ENCODE measurements at regions not wholly inside any gene's neighbourhood (a gene's known extent, or its start where the extent isn't known, plus 50 kb on each side); places are given as distances from the start of the nearest gene placed in this dataset.

DNA sequence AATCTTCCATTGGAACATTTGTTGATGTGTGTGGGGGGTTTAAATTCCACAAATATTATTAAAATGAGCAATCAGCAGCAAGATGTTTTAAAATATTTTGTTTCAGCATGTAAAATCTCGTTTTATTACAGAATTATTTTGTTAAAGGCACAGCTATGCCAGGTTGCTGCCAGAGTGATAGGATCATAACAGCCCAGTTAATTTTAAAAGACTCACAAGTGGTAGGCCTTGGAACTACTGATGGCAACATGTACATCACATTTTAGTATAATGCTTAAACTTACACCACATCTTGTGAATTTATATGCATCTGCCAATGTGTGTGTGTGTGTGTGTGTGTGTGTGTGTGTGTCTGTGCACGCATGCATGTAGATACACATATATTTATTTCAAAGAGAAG is 97.8 kb upstream of the SPRY1 start:
- ChIA-PET POLR2A (ENCODE audit: low non-redundant PET) (no interaction called here), CTCF (no interaction called here)
- no peaks in the 10 kb centered on the region for H3K36me3 ChIP-seq (ENCODE audit: insufficient read depth, low read length, poor library complexity, severe bottlenecking)
- BruUV-seq (replicated peaks): no TSS peak
- peaks cover 24% of the 10 kb centered on the region for H3K4me1 ChIP-seq (ENCODE audit: insufficient read depth, low read length, poor library complexity, severe bottlenecking)
- H3K27ac ChIP-seq (ENCODE audit: low read depth, low read length, poor library complexity, severe bottlenecking): no peak overlapping the region
- TF ChIP-seq, protein P1, sequence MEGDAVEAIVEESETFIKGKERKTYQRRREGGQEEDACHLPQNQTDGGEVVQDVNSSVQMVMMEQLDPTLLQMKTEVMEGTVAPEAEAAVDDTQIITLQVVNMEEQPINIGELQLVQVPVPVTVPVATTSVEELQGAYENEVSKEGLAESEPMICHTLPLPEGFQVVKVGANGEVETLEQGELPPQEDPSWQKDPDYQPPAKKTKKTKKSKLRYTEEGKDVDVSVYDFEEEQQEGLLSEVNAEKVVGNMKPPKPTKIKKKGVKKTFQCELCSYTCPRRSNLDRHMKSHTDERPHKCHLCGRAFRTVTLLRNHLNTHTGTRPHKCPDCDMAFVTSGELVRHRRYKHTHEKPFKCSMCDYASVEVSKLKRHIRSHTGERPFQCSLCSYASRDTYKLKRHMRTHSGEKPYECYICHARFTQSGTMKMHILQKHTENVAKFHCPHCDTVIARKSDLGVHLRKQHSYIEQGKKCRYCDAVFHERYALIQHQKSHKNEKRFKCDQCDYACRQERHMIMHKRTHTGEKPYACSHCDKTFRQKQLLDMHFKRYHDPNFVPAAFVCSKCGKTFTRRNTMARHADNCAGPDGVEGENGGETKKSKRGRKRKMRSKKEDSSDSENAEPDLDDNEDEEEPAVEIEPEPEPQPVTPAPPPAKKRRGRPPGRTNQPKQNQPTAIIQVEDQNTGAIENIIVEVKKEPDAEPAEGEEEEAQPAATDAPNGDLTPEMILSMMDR (conservative IDR thresholded peaks at IDR 0.05; ENCODE audit: low read depth, low read length): no peak
- no peak for TF ChIP-seq EZH2 (IDR thresholded peaks at IDR 0.05; ENCODE audit: borderline replicate concordance, low read depth, low read length, poor library complexity, severe bottlenecking)
- no peak for DNase-seq (ENCODE audit: low spot score)
- H3K9me3 ChIP-seq (ENCODE audit: low read depth, low read length, poor library complexity, severe bottlenecking): no peaks in the 10 kb centered on the region
- no peak overlapping the region for H3K4me3 ChIP-seq (ENCODE audit: low read depth, low read length, poor library complexity, severe bottlenecking)
- intact Hi-C loops (cut with micrococcal nuclease; ENCODE audit: unreplicated experiment): no loop called here
- H3K27me3 ChIP-seq (replicated peaks; ENCODE audit: insufficient read depth, low read depth, low read length, poor library complexity): no peaks in the 10 kb centered on the region

DNA sequence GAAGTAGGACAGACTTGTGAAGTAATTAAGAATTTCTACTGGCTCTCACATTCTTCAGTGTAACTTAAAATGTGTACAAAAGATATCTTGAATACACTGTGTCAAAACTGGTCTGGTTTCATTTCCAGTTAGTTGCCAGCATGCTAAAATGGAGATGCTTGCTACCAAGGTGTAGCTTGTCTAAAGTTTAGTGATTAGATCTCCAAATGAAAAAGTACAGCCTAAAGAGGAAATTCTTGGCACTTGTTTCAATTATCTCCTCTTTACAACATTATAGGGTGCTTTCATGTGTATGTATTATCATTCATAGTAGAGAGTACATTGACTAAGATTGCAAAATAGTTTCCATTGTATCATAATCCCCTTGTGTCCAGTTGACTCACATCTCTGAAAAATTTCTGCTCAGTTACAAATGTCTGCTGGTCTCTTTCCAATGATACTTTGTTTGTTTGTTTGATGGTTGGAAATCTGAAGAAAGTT is 97.3 kb upstream of the SPRY1 start:
- no peaks in the 10 kb centered on the region for H3K9me3 ChIP-seq (ENCODE audit: low read depth, low read length, poor library complexity, severe bottlenecking)
- intact Hi-C loops (cut with micrococcal nuclease; ENCODE audit: unreplicated experiment): no loop called here
- H3K36me3 ChIP-seq (ENCODE audit: insufficient read depth, low read length, poor library complexity, severe bottlenecking): no peaks in the 10 kb centered on the region
- H3K27me3 ChIP-seq (replicated peaks; ENCODE audit: insufficient read depth, low read depth, low read length, poor library complexity): no peaks in the 10 kb centered on the region
- H3K27ac ChIP-seq (ENCODE audit: low read depth, low read length, poor library complexity, severe bottlenecking): no peak overlapping the region
- H3K4me1 ChIP-seq (ENCODE audit: insufficient read depth, low read length, poor library complexity, severe bottlenecking): peaks cover 28% of the 10 kb centered on the region
- peak; percentile 65 for DNase-seq (ENCODE audit: low spot score)
- CTCF ChIA-PET: no interaction called here
- POLR2A ChIA-PET (ENCODE audit: low non-redundant PET): no interaction called here
- no peak overlapping the region for H3K4me3 ChIP-seq (ENCODE audit: low read depth, low read length, poor library complexity, severe bottlenecking)
- TF ChIP-seq, protein P1 (conservative IDR thresholded peaks at IDR 0.05; ENCODE audit: low read depth, low read length): no peak
- TF ChIP-seq EZH2 (IDR thresholded peaks at IDR 0.05; ENCODE audit: borderline replicate concordance, low read depth, low read length, poor library complexity, severe bottlenecking): no peak
- BruUV-seq (replicated peaks): no TSS peak

DNA sequence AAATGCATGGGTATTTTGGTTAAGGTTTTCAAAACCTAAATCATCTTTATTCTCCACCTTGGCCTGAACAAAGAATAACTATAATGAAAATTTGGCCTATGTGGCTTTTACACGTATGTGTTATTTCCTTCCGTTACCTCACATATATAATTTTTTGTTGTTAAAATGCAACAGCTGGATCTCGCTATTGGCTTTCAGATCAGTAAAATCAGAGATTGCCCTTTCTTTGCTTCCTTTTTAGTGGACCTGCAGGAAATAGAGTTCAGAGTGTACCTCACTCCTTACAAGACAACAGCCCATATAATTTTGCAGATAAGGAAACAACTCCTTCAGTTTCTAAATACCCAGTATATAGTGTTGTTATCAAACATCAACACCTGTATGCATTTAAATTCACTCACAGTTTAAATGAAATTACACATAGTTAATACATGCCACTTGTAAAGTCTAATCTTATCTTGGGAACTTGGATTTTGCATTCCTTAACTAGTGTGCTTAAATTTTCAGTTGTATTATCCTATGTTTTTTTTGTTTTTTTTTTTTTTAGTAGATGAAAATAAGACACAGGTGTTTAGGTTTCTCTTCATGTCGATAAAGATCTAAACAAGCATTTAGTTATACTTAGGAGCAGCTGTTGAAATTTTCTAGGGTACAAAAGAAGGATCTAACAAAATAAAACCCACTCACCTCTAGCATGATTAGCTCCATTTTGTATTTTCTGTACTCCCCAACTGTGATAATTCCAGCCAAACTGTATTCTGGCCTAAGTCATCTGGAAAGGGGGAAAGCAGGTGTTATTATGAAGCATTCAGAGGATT is 96.2 kb upstream of the SPRY1 start:
- no peak for DNase-seq (ENCODE audit: low spot score)
- ChIA-PET POLR2A (ENCODE audit: low non-redundant PET) (no interaction called here), CTCF (no interaction called here)
- Histone ChIP-seq H3K4me3 (ENCODE audit: low read depth, low read length, poor library complexity, severe bottlenecking) (no peak overlapping the region), H3K27me3 (replicated peaks; ENCODE audit: insufficient read depth, low read depth, low read length, poor library complexity) (no peaks in the 10 kb centered on the region), H3K27ac (ENCODE audit: low read depth, low read length, poor library complexity, severe bottlenecking) (no peak overlapping the region), H3K4me1 (ENCODE audit: insufficient read depth, low read length, poor library complexity, severe bottlenecking) (peaks cover 30% of the 10 kb centered on the region), H3K9me3 (ENCODE audit: low read depth, low read length, poor library complexity, severe bottlenecking) (no peaks in the 10 kb centered on the region), H3K36me3 (ENCODE audit: insufficient read depth, low read length, poor library complexity, severe bottlenecking) (no peaks in the 10 kb centered on the region)
- intact Hi-C loops (cut with micrococcal nuclease; ENCODE audit: unreplicated experiment): no loop called here
- no TSS peak for BruUV-seq (replicated peaks)
- TF ChIP-seq EZH2 (IDR thresholded peaks at IDR 0.05; ENCODE audit: borderline replicate concordance, low read depth, low read length, poor library complexity, severe bottlenecking): no peak
- TF ChIP-seq, protein P1 (conservative IDR thresholded peaks at IDR 0.05; ENCODE audit: low read depth, low read length): no peak

Measured in A673 (cell line).